ENCODE measurements at regions not wholly inside any gene's neighbourhood (a gene's known extent, or its start where the extent isn't known, plus 50 kb on each side); places are given as distances from the start of the nearest gene placed in this dataset.

GRCh38 chr7:84471576-84471975 is 277.0 kb upstream of the SEMA3A start:
- H3K36me3 ChIP-seq (replicated peaks in 1 of 2; ENCODE audit: control insufficient read depth in 1 of 2, insufficient read depth in 2 of 2, low read length in 1 of 2) = no peaks in the 10 kb centered on the region
- CTCF ChIA-PET = no interaction called here
- no peak for TF ChIP-seq GABPA (IDR thresholded peaks at IDR 0.05; ENCODE audit: low read depth)
- TF ChIP-seq IRF3 (IDR thresholded peaks at IDR 0.05; ENCODE audit: low read depth, low read length) = no peak
- TF ChIP-seq, protein P1, sequence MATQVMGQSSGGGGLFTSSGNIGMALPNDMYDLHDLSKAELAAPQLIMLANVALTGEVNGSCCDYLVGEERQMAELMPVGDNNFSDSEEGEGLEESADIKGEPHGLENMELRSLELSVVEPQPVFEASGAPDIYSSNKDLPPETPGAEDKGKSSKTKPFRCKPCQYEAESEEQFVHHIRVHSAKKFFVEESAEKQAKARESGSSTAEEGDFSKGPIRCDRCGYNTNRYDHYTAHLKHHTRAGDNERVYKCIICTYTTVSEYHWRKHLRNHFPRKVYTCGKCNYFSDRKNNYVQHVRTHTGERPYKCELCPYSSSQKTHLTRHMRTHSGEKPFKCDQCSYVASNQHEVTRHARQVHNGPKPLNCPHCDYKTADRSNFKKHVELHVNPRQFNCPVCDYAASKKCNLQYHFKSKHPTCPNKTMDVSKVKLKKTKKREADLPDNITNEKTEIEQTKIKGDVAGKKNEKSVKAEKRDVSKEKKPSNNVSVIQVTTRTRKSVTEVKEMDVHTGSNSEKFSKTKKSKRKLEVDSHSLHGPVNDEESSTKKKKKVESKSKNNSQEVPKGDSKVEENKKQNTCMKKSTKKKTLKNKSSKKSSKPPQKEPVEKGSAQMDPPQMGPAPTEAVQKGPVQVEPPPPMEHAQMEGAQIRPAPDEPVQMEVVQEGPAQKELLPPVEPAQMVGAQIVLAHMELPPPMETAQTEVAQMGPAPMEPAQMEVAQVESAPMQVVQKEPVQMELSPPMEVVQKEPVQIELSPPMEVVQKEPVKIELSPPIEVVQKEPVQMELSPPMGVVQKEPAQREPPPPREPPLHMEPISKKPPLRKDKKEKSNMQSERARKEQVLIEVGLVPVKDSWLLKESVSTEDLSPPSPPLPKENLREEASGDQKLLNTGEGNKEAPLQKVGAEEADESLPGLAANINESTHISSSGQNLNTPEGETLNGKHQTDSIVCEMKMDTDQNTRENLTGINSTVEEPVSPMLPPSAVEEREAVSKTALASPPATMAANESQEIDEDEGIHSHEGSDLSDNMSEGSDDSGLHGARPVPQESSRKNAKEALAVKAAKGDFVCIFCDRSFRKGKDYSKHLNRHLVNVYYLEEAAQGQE (IDR thresholded peaks at IDR 0.05; ENCODE audit: low read depth, low read length) = no peak
- TF ChIP-seq, protein P2, sequence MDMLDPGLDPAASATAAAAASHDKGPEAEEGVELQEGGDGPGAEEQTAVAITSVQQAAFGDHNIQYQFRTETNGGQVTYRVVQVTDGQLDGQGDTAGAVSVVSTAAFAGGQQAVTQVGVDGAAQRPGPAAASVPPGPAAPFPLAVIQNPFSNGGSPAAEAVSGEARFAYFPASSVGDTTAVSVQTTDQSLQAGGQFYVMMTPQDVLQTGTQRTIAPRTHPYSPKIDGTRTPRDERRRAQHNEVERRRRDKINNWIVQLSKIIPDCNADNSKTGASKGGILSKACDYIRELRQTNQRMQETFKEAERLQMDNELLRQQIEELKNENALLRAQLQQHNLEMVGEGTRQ (IDR thresholded peaks at IDR 0.05; ENCODE audit: borderline replicate concordance, low read depth, low read length) = no peak
- no peak for TF ChIP-seq TEAD4 (IDR thresholded peaks at IDR 0.05; ENCODE audit: borderline replicate concordance, insufficient read depth)
- TF ChIP-seq CTCF (IDR thresholded peaks at IDR 0.05) = no peak
- TF ChIP-seq RFX5 (IDR thresholded peaks at IDR 0.05; ENCODE audit: low read length) = no peak
- TF ChIP-seq YY1 (IDR thresholded peaks at IDR 0.05; ENCODE audit: low read depth) = no peak
- no peak for TF ChIP-seq EZH2phosphoT487 (IDR thresholded peaks at IDR 0.05; ENCODE audit: borderline replicate concordance, low read depth)
- no peak for TF ChIP-seq PBX3 (IDR thresholded peaks at IDR 0.05)
- TF ChIP-seq, protein P3, sequence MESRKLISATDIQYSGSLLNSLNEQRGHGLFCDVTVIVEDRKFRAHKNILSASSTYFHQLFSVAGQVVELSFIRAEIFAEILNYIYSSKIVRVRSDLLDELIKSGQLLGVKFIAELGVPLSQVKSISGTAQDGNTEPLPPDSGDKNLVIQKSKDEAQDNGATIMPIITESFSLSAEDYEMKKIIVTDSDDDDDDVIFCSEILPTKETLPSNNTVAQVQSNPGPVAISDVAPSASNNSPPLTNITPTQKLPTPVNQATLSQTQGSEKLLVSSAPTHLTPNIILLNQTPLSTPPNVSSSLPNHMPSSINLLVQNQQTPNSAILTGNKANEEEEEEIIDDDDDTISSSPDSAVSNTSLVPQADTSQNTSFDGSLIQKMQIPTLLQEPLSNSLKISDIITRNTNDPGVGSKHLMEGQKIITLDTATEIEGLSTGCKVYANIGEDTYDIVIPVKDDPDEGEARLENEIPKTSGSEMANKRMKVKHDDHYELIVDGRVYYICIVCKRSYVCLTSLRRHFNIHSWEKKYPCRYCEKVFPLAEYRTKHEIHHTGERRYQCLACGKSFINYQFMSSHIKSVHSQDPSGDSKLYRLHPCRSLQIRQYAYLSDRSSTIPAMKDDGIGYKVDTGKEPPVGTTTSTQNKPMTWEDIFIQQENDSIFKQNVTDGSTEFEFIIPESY (IDR thresholded peaks at IDR 0.05; ENCODE audit: borderline replicate concordance, low read depth) = no peak
- TF ChIP-seq RCOR1 (IDR thresholded peaks at IDR 0.05; ENCODE audit: low read length) = no peak
- no peak for TF ChIP-seq POLR2AphosphoS5 (IDR thresholded peaks at IDR 0.05; ENCODE audit: low read depth, low read length)
- TF ChIP-seq MXI1 (IDR thresholded peaks at IDR 0.05; ENCODE audit: low read depth, low read length) = no peak
- 93% methylated on average over 1 of the region's 1 CpG for WGBS (ENCODE audit: low lambda C conversion rate)
- H3K27me3 ChIP-seq (ENCODE audit: insufficient read depth) = no peaks in the 10 kb centered on the region
- H3K4me3 ChIP-seq (ENCODE audit: low read depth in 2 of 2, low read length in 1 of 2) = no peak overlapping the region
- no peak overlapping the region for H3K4me2 ChIP-seq
- H2AFZ ChIP-seq (ENCODE audit: low read depth) = no peak overlapping the region
- H3K79me2 ChIP-seq (ENCODE audit: insufficient read depth) = no peaks in the 10 kb centered on the region
- H3K9ac ChIP-seq = no peak overlapping the region
- H3K9me3 ChIP-seq = no peaks in the 10 kb centered on the region
- no peak for DNase-seq
- H3F3A ChIP-seq (replicated peaks; ENCODE audit: insufficient read depth) = no peaks in the 10 kb centered on the region
- H4K20me1 ChIP-seq (ENCODE audit: insufficient read depth) = no peaks in the 10 kb centered on the region
- no peak overlapping the region for H3K27ac ChIP-seq (ENCODE audit: low read depth in 2 of 2, low read length in 1 of 2)
- H3K4me1 ChIP-seq (ENCODE audit: control insufficient read depth in 1 of 2, insufficient read depth in 2 of 2, low read depth in 1 of 2, low read length in 1 of 2) = no peaks in the 10 kb centered on the region; a peak in 2 of 4 replicates
- POLR2A ChIA-PET = no interaction called here
- H3K9me2 ChIP-seq = no peaks in the 10 kb centered on the region
